Esophagus muscularis mucosa (tissue), 4 donors: ENCODE measurements at regions not wholly inside any gene's neighbourhood (a gene's known extent, or its start where the extent isn't known, plus 50 kb on each side); places are given as distances from the start of the nearest gene placed in this dataset.

ENCODE experiments used
- DNase-seq: peaks from one replicate; pipeline ENCODE4 v3.0.0-alpha.2; 2017; ENCODE audit errors: extremely low spot score
- H3K27ac ChIP-seq, 4 donors: fragments of 200-600 bp; sonication (generic); replicated peaks in 1 of 4; 1 replicate in 3 of 4; 2 replicates in 1 of 4; pipeline ENCODE4 v1.5.1; 2016 to 2019; ENCODE audit warnings: mild to moderate bottlenecking in 1 of 4
- H3K27me3 ChIP-seq, 4 donors: fragments of 200-600 bp; sonication (generic); one replicate each; pipeline versions ENCODE4 v1.5.1 to v1.6.0; 2016 to 2019
- H3K36me3 ChIP-seq, 4 donors: fragments of 200-600 bp; sonication (generic); one replicate each; pipeline ENCODE4 v1.5.1; 2016 to 2019
- H3K4me1 ChIP-seq, 4 donors: fragments of 200-600 bp; sonication (generic); one replicate each; pipeline ENCODE4 v1.5.1; 2016 to 2019
- H3K4me3 ChIP-seq, 4 donors: fragments of 200-600 bp; sonication (generic); 1 replicate in 2 of 4; 2 replicates in 2 of 4; pipeline ENCODE4 v1.5.1; 2016 to 2019; ENCODE audit warnings: mild to moderate bottlenecking in 4 of 4, moderate library complexity in 1 of 4
- H3K9me3 ChIP-seq, 4 donors: fragments of 200-600 bp; sonication (generic); 1 replicate in 3 of 4; 2 replicates in 1 of 4; pipeline ENCODE4 v1.5.1; 2016 to 2019
- CTCF ChIP-seq, 3 experiments: fragments of 200-600 bp in 2 of 3; fragments of 450-650 bp in 1 of 3; sonication (generic) in 2 of 3; IDR thresholded peaks; one replicate each; pipeline ENCODE4 v1.5.1; 2017 to 2019; ENCODE audit warnings: antibody characterized with exemption in 3 of 3, mild to moderate bottlenecking in 2 of 3, moderate library complexity in 1 of 3
- EP300 ChIP-seq: sonication (generic); formaldehyde crosslinking; IDR thresholded peaks from one replicate; pipeline ENCODE4 v1.6.1; 2017; ENCODE audit warnings: antibody characterized with exemption
- POLR2A ChIP-seq: fragments of 450-650 bp; IDR thresholded peaks from one replicate; pipeline ENCODE4 v1.6.1; 2017; ENCODE audit warnings: antibody characterized with exemption, moderate library complexity, mild to moderate bottlenecking, low read depth
- POLR2AphosphoS5 ChIP-seq, 2 donors: sonication (generic); formaldehyde crosslinking; IDR thresholded peaks; one replicate each; pipeline ENCODE4 v1.6.1; 2017; ENCODE audit warnings: antibody characterized with exemption in 2 of 2
- WGBS: methylation state at CpG from one replicate; pipeline ENCODE4 v1.1.5; 2018; 5-methylcytosine and 5-hydroxymethylcytosine counted together
- intact Hi-C: fragments of 100-400 bp; cut with DNase I; formaldehyde crosslinking; loops from one replicate; pipeline ENCODE4 v1.15.1; 2023

DNA sequence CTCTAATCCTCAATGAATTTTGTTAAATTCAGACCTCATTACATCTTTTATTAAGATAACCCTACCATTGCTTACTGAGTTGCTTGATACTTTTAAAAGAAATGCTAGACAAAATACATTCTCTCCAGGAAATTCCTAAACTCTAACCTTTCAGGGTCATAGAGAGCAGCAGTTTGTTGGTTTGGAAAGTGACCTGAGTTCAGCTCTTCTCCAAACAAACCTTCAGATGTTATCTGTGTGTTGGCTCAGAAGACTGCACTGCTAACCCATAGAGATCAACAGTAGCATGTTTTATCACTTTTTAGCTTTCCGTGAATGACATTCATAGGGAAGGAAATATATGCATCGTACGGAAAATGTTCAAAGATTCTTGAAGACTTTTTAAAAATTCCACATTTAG, 101.8 kb upstream of the VEGFC start:
- TF ChIP-seq POLR2AphosphoS5 (IDR thresholded peaks at IDR 0.05), result no peak
- TF ChIP-seq CTCF (IDR thresholded peaks at IDR 0.05), result no peak
- no peak for TF ChIP-seq POLR2A
- TF ChIP-seq EP300, result no peak
- WGBS, result 88% methylated on average over 3 of the region's 3 CpGs
- DNase-seq, result no peak
- Histone ChIP-seq H3K9me3 (no peaks in the 10 kb centered on the region), H3K4me3 (no peak overlapping the region), H3K36me3 (no peaks in the 10 kb centered on the region), H3K4me1 (peaks cover 0 to 5% (median 0%) of the 10 kb centered on the region in 4 donors), H3K27me3 (no peaks in the 10 kb centered on the region), H3K27ac (no peak overlapping the region)
- intact Hi-C loops, result no loop called here

DNA sequence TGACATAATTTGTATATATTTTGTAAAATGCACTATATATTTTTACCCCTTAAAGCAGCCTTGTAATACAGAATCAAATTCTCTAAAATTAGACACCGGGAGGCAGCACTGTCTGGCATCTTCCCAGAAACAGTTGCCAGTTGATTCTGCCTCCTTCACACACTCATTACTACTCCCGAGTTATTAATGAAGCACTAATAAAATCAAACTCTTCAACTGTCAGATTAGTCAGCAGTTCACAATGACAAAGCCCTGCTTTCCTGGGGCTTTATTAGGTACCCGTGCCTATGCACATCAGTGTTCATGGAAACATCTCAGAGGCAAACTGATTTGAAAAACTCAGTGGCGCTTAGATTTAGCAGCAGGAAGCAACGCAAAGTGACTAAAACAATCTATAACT, 103.5 kb upstream of the VEGFC start:
- no peaks in the 10 kb centered on the region for H3K9me3 ChIP-seq
- TF ChIP-seq POLR2A (no peak), CTCF (IDR thresholded peaks at IDR 0.05) (no peak), POLR2AphosphoS5 (IDR thresholded peaks at IDR 0.05) (no peak), EP300 (no peak)
- H3K4me1 ChIP-seq, result peaks cover 0 to 5% (median 0%) of the 10 kb centered on the region in 4 donors
- no peak for DNase-seq
- H3K36me3 ChIP-seq, result no peaks in the 10 kb centered on the region
- H3K4me3 ChIP-seq, result no peak overlapping the region
- 53% methylated on average over 5 of the region's 5 CpGs for WGBS
- intact Hi-C loops, result no loop called here
- no peaks in the 10 kb centered on the region for H3K27me3 ChIP-seq
- H3K27ac ChIP-seq, result no peak overlapping the region

DNA sequence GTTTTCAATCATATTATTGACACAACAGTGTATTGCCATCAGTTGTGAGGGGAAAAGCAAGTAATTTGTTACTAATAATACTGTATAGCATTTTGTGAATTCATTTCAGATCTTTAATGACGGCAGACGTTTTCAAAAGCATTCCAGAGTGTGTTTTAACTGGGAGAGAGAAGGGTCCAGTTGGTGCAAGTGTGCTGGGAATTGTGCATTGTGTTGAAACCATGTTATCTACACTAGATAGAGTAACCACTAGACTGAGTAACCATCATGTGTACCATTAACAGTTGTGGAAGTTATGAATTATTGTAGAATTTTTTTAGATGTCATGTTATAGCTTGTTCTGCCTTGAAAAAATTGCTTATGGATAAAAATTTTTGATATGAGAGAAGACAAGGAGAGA, 104.5 kb upstream of the VEGFC start:
- TF ChIP-seq POLR2AphosphoS5 (IDR thresholded peaks at IDR 0.05), result no peak
- no peak for TF ChIP-seq CTCF (IDR thresholded peaks at IDR 0.05)
- no peak for TF ChIP-seq EP300
- TF ChIP-seq POLR2A, result no peak
- intact Hi-C loops, result no loop called here
- DNase-seq, result no peak
- 55% methylated on average over 2 of the region's 2 CpGs for WGBS
- Histone ChIP-seq H3K4me3 (no peak overlapping the region), H3K36me3 (no peaks in the 10 kb centered on the region), H3K9me3 (no peaks in the 10 kb centered on the region), H3K27ac (no peak overlapping the region), H3K4me1 (peaks cover 0 to 5% (median 0%) of the 10 kb centered on the region in 4 donors), H3K27me3 (no peaks in the 10 kb centered on the region)

- no peaks in the 10 kb centered on the region for H3K27me3 ChIP-seq
- no peak overlapping the region for H3K4me3 ChIP-seq
- no peaks in the 10 kb centered on the region for H3K36me3 ChIP-seq
- intact Hi-C loops, result no loop called here
- no peak for DNase-seq
- no peaks in the 10 kb centered on the region for H3K9me3 ChIP-seq
- peaks cover 0 to 5% (median 0%) of the 10 kb centered on the region in 4 donors for H3K4me1 ChIP-seq
- TF ChIP-seq POLR2A, result no peak
- no peak for TF ChIP-seq CTCF (IDR thresholded peaks at IDR 0.05)
- TF ChIP-seq POLR2AphosphoS5 (IDR thresholded peaks at IDR 0.05), result no peak
- no peak for TF ChIP-seq EP300
- WGBS, result 98% methylated on average over 2 of the region's 2 CpGs
- no peak overlapping the region for H3K27ac ChIP-seq
Measured at GRCh38 chr4:176898791-176899190, 106.1 kb upstream of the VEGFC start.

DNA sequence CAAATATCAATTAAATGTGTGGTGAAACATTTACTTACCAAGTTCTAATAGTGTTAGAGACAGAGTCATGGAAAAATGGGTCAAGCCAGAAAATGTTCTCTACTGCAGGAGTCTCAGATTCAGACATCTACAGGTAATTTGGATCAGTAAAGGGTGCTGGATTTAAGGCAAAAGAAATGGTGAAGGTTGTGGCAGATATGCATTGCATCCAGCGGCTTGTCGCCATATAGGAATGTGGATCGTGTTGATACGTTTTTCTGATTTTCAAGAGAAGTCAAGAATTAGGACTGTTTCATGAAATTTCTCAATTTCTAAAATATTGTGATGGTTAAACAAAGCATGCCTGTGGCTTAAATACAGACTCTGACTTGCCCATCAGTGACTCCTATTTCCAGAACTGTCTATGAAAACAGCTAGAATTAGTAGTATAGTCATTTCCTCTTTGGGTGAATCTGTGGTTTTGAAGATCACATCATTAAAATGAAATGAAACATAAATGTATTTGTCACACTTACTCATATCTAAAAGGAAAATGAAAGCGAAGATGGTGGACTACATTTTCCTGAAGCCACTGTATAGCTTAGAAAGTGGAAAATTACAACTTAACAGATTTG, 110.1 kb upstream of the VEGFC start:
- no peak for TF ChIP-seq POLR2AphosphoS5 (IDR thresholded peaks at IDR 0.05)
- no peak for TF ChIP-seq CTCF (IDR thresholded peaks at IDR 0.05)
- TF ChIP-seq POLR2A, result no peak
- TF ChIP-seq EP300, result no peak
- no peaks in the 10 kb centered on the region for H3K36me3 ChIP-seq
- no peaks in the 10 kb centered on the region for H3K27me3 ChIP-seq
- H3K4me3 ChIP-seq, result no peak overlapping the region
- intact Hi-C loops, result no loop called here
- DNase-seq, result no peak
- no peak overlapping the region for H3K27ac ChIP-seq
- no peaks in the 10 kb centered on the region for H3K9me3 ChIP-seq
- WGBS, result 79% methylated on average over 5 of the region's 5 CpGs
- H3K4me1 ChIP-seq, result no peaks in the 10 kb centered on the region
